HepG2 (cell line): ENCODE measurements at regions not wholly inside any gene's neighbourhood (a gene's known extent, or its start where the extent isn't known, plus 50 kb on each side); places are given as distances from the start of the nearest gene placed in this dataset.

Experiments
- AKNA ChIP-seq: sonication (generic); formaldehyde crosslinking; IDR thresholded peaks from 2 replicates; pipeline ENCODE4 v1.4.0; 2020; ENCODE audit warnings: missing genetic modification reagents, borderline replicate concordance
- ESRRA ChIP-seq: sonication (generic); formaldehyde crosslinking; IDR thresholded peaks from 2 replicates; pipeline ENCODE4 v1.5.1; 2020; ENCODE audit warnings: mild to moderate bottlenecking, low read depth, missing genetic modification reagents
- PATZ1 ChIP-seq: sonication (generic); formaldehyde crosslinking; IDR thresholded peaks from 2 replicates; pipeline ENCODE4 v1.4.0; 2020; ENCODE audit warnings: missing genetic modification reagents
- RAD21 ChIP-seq: fragments of 450-650 bp; formaldehyde crosslinking; IDR thresholded peaks from 2 replicates; pipeline ENCODE4 v1.5.0; 2020; ENCODE audit warnings: mild to moderate bottlenecking
- SP1 ChIP-seq, 2 experiments: fragments of 450-650 bp in 1 of 2; sonication (generic) in 1 of 2; formaldehyde crosslinking in 1 of 2; IDR thresholded peaks; 2 replicates each; pipeline versions ENCODE4 v1.4.0 to v1.6.1; 2016 to 2020; ENCODE audit warnings: missing genetic modification reagents in 1 of 2
- YY1 ChIP-seq: IDR thresholded peaks from 2 replicates; pipeline ENCODE4 v1.6.1; 2011; ENCODE audit warnings: low read length, low read depth, moderate library complexity, mild to moderate bottlenecking; ENCODE audit not compliant: insufficient read depth, insufficient replicate concordance
- ZNF121 ChIP-seq: sonication (generic); formaldehyde crosslinking; IDR thresholded peaks from 2 replicates; pipeline ENCODE4 v1.5.0; 2020; ENCODE audit warnings: mild to moderate bottlenecking, missing genetic modification reagents

- no peak for TF ChIP-seq RAD21 (CRISPR knock-in tag)
- no peak for TF ChIP-seq ZNF121 (CRISPR knock-in tag)
- TF ChIP-seq ESRRA (CRISPR knock-in tag) = no peak
- no peak for TF ChIP-seq SP1 (IDR thresholded peaks at IDR 0.05)
- TF ChIP-seq SP1 (CRISPR knock-in tag; IDR thresholded peaks at IDR 0.05) = no peak
- no peak for TF ChIP-seq YY1
- TF ChIP-seq PATZ1 = no peak
- no peak for TF ChIP-seq AKNA (CRISPR knock-in tag)
Measured at GRCh38 chr11:110379261-110379660, 50.5 kb upstream of the FDX1 start.
